Left cardiac atrium (tissue), 4 donors: ENCODE measurements at regions not wholly inside any gene's neighbourhood (a gene's known extent, or its start where the extent isn't known, plus 50 kb on each side); places are given as distances from the start of the nearest gene placed in this dataset.
"Not testable (repeated sequence)": the region's sequence is repeated elsewhere in the genome, so short reads cannot be mapped to it uniquely, and the experiment has no call there.

Experiments used
- ATAC-seq, 2 donors: fragments of 200-7000 bp; cut with Tn5 transposase; one replicate each; pipeline ENCODE4 v1.9.1; 2020; ENCODE audit warnings: mild to moderate bottlenecking in 2 of 2, moderate library complexity in 2 of 2
- DNase-seq: peaks from one replicate; pipeline ENCODE4 v3.0.0-alpha.2; 2020
- intact Hi-C, 2 donors: fragments of 100-400 bp; cut with DNase I; formaldehyde crosslinking; loops; one replicate each; pipeline versions ENCODE4 v1.14.1 to v1.15.1; 2022 to 2023
- donor health status: DM: no; HTN: yes; CAD: no.
- donor health status: DM: no; HTN: yes; CAD: no; lungs with severe emphysema.
- donor health status: DM: yes; HTN: yes; CAD: no.
- donor health status: Dilated cardiomyopathy.

DNA sequence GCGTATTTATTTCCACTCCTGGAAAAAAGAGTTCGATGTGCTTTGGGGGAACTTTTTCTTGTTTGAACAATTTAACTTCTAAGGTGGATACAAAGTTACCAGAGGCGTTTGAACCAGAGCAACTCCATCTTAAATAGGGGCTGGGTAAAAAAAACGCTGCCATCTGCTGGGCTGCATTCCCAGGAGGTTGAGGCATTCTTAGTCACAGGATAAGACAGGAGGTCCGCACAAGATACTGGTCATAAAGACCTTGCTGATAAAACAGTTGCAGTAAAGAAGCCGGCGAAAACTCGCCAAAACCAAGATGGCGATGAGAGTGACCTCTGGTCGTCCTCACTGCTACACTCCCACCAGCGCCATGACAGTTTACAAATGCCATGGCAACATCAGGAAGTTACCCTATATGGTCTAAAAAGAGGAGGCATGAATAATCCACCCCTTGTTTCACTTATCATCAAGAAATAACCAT, 91.5 kb downstream of the DISP1 start:
- ATAC-seq, intact Hi-C loops, DNase-seq: not testable (repeated sequence)

DNA sequence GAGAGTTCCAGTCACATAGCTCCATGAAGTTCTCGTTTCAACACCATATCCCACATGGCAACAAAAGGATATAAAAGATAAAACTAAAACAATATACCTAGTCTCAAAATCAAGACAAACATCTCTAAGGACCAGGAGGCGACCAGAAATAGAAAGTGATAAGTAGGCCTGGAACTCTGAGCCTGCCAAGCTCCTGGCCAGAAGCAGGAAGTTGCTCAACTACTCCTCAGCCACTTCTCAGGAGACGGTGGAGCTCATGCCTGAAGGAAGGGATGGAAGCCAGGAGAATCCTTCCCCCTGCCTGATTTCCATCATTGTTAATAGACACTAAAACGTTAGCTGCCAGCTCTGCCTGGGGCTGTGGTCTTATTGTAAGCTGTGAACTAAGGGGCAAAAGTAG, 94.7 kb downstream of the DISP1 start:
- peak; percentile 57 to 72 for ATAC-seq
- DNase-seq, result no peak
- intact Hi-C loops, result no loop called here

GRCh38 chr1:222910699-222911098, 95.9 kb downstream of the DISP1 start:
- intact Hi-C loops, result no loop called here
- ATAC-seq, result peak in 1 of 2 donors; percentile 68
- no peak for DNase-seq

DNA sequence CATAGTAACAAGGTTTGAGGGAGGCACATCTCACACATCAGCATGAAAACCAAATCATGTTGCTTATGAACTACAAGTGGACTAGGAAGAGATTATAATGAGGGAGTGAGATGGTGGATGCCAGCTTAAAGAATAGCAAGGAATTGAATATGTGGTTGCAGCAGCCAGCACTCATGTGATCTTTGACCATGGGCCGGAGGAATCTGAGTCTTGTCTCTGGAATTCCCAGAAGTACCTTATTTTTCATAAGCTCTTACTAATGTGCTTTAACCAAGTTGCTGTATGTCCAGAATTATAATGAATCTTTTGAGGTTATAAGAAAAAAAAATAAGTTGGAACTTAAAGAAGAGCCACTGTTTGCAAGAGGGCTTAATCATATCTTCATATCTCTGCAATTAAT, 97.0 kb downstream of the DISP1 start:
- intact Hi-C loops, result no loop called here
- DNase-seq, result no peak
- no peak for ATAC-seq

GRCh38 chr1:222912730-222913129, 97.9 kb downstream of the DISP1 start:
- DNase-seq, result no peak
- intact Hi-C loops, result no loop called here
- ATAC-seq, result peak in 1 of 2 donors; percentile 53

- ATAC-seq (peak in 1 of 2 donors; percentile 81), DNase-seq (no peak)
- intact Hi-C loops, result no loop called here
These were observed 100.2 kb downstream of the DISP1 start for GRCh38 chr1:222914861-222915632.

- intact Hi-C loops, result no loop called here
- no peak for ATAC-seq
These were observed 101.3 kb downstream of the DISP1 start for GRCh38 chr1:222916100-222916499.

GRCh38 chr1:222918801-222919477, 104.1 kb downstream of the DISP1 start:
- ATAC-seq (no peak), DNase-seq (no peak)
- intact Hi-C loops, result no loop called here

More at GRCh38 chr1:222916100-222916499, 101.3 kb downstream of the DISP1 start:
- no peak for DNase-seq

DNA sequence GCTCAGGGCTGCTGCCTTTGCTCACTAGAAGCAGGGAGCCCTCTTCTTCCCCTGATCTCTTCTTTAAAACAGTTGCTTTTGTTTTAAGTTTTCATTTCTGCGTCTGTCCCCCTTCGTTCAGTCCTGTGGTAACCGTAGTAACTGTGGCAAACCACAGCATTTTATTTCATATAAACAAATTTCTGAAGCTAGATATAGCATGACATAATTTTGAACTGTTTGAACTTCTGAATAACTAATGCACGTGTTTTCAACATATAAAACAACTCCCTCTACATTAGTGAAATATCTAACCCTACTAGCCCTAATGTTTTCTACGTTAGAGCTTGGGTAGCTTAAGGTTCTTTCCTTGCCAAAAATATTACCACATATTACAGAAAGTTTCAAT, 104.6 kb downstream of the DISP1 start:
- DNase-seq, result no peak
- intact Hi-C loops, result no loop called here
- no peak for ATAC-seq

- ATAC-seq (no peak), DNase-seq (no peak)
- intact Hi-C loops, result loop anchor here in 1 of 2 donors (10.0 kb wide), 1 partner anchor 55 kb away; no protein-coding TSS in a partner anchor
These were observed 105.3 kb downstream of the DISP1 start for GRCh38 chr1:222920169-222920568.

- no peak for DNase-seq
- intact Hi-C loops, result loop anchor here in 1 of 2 donors (10.0 kb wide), 1 partner anchor 53 kb away; no protein-coding TSS in a partner anchor
- ATAC-seq, result peak in 1 of 2 donors; percentile 63
These were observed 107.1 kb downstream of the DISP1 start for GRCh38 chr1:222921945-222922344.

GRCh38 chr1:222923506-222923905, 108.7 kb downstream of the DISP1 start:
- intact Hi-C loops, result loop anchor here in 1 of 2 donors (10.0 kb wide), 1 partner anchor 51 kb away; no protein-coding TSS in a partner anchor
- no peak for ATAC-seq
- DNase-seq, result no peak

DNA sequence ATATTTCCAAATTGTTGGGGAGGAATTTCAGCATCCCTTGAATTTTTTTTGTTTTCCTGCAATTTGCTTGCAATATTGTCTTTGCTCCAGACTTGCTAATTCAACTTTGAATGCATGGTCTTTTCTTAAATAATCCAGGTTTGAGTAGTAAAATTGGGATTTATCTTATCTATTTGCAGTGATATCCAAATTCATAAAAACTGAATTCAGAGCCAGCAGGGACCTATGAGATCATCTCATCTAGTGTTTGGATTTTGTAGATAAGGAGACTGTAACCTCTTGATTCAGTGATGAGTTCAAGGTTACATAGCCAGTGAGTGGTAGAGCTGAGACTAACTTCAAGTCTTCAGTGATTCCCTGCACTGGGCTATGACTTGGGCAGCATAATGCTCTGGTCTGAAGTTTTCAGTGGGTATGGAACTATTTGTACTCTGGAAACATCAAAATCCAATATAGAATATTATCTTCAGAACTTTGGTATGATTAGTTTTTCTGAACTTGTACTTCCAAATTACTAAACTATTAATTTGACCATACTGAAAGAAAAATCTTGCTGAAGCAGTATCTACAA, 109.4 kb downstream of the DISP1 start:
- intact Hi-C loops, result loop anchor here in 1 of 2 donors (10.0 kb wide), 1 partner anchor 51 kb away; no protein-coding TSS in a partner anchor
- ATAC-seq, result no peak

DNA sequence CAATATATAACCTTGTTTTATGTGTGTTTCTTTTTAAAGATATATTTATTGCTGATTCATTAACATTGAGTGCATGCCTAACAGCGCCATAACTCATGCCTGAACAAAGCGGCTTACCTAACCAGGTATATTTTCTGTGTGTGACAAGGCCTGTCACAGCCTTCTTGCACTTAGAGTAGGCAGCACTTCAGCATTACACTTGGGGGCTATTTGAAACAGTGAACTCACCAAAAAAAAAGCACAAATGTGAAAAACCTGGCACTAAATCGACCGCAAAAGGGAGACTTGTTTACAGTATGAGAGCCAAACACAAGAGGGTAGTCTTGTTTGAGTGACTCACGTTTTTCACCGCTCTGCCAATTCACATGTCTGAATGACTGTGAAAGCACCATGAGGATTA, 111.7 kb downstream of the DISP1 start:
- ATAC-seq (peak in 1 of 2 donors; percentile 14), DNase-seq (no peak)
- intact Hi-C loops, result loop anchor here in 1 of 2 donors (5.0 to 10.0 kb wide), 2 partner anchors 34 to 48 kb away; no protein-coding TSS in a partner anchor

More for the DNA sequence above, 109.4 kb downstream of the DISP1 start:
- no peak for DNase-seq

GRCh38 chr1:222927031-222927430, 112.2 kb downstream of the DISP1 start:
- no peak for DNase-seq
- intact Hi-C loops, result loop anchor here in 1 of 2 donors (5.0 to 10.0 kb wide), 2 partner anchors 35 to 48 kb away; no protein-coding TSS in a partner anchor
- no peak for ATAC-seq

- DNase-seq, result peak; percentile 61
- intact Hi-C loops, result loop anchor here in 1 of 2 donors (5.0 to 10.0 kb wide), 2 partner anchors 36 to 47 kb away; no protein-coding TSS in a partner anchor
- peak; percentile 93 to 97 for ATAC-seq
These were observed 113.4 kb downstream of the DISP1 start for GRCh38 chr1:222928212-222928611.

DNA sequence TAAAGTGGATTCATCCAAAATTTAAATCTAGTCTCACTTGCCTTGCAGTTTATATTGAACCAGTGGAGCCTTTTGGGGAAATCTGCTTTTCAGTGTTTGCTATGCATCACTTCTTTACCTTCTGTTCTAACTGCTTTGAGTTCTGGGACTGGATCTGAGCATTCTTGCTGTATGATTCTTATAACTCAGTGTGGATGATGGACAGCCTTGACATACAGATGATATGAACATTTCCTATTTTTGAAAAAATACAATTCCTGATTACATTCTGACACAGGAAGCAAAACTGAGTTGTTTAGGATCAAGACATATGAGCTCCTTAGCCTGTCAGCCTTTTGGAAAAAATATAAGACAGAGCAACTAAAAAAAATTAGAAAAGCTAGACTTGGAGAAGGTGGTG, 115.2 kb downstream of the DISP1 start:
- no peak for DNase-seq
- no peak for ATAC-seq
- intact Hi-C loops, result loop anchor here in 1 of 2 donors (5.0 kb wide), 1 partner anchor 147 kb away; no protein-coding TSS in a partner anchor

GRCh38 chr1:222931023-222931422, 116.2 kb downstream of the DISP1 start:
- ATAC-seq, result peak in 1 of 2 donors; percentile 41
- no peak for DNase-seq
- intact Hi-C loops, result loop anchor here in 1 of 2 donors (5.0 kb wide), 1 partner anchor 146 kb away; no protein-coding TSS in a partner anchor

- DNase-seq (no peak), ATAC-seq (no peak)
- intact Hi-C loops, result loop anchor here in 1 of 2 donors (5.0 kb wide), 1 partner anchor 144 kb away; no protein-coding TSS in a partner anchor
These were observed 118.4 kb downstream of the DISP1 start for GRCh38 chr1:222933273-222933672.
